Peyer's patch (tissue), 4 donors: ENCODE measurements at regions not wholly inside any gene's neighbourhood (a gene's known extent, or its start where the extent isn't known, plus 50 kb on each side); places are given as distances from the start of the nearest gene placed in this dataset.

Experiments used
- POLR2A ChIP-seq, 2 donors: fragments of 450-650 bp; IDR thresholded peaks; one replicate each; pipeline ENCODE4 v1.5.1; 2017; ENCODE audit warnings: antibody characterized with exemption in 2 of 2, mild to moderate bottlenecking in 2 of 2, moderate library complexity in 2 of 2
- TF ChIP-seq, protein P1 (sequence below), 6 experiments: fragments of 450-650 bp in 4 of 6; fragments of 200-600 bp in 2 of 6; sonication (generic) in 1 of 6; IDR thresholded peaks; one replicate each; pipeline ENCODE4 v1.5.1; 2017 to 2019; ENCODE audit warnings: antibody characterized with exemption in 6 of 6, mild to moderate bottlenecking in 3 of 6, moderate library complexity in 1 of 6

GRCh38 chr9:115640887-115641286 lies 512.7 kb upstream of the PAPPA start:
- TF ChIP-seq, protein P1, sequence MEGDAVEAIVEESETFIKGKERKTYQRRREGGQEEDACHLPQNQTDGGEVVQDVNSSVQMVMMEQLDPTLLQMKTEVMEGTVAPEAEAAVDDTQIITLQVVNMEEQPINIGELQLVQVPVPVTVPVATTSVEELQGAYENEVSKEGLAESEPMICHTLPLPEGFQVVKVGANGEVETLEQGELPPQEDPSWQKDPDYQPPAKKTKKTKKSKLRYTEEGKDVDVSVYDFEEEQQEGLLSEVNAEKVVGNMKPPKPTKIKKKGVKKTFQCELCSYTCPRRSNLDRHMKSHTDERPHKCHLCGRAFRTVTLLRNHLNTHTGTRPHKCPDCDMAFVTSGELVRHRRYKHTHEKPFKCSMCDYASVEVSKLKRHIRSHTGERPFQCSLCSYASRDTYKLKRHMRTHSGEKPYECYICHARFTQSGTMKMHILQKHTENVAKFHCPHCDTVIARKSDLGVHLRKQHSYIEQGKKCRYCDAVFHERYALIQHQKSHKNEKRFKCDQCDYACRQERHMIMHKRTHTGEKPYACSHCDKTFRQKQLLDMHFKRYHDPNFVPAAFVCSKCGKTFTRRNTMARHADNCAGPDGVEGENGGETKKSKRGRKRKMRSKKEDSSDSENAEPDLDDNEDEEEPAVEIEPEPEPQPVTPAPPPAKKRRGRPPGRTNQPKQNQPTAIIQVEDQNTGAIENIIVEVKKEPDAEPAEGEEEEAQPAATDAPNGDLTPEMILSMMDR (IDR thresholded peaks at IDR 0.05) = no peak
- TF ChIP-seq POLR2A (IDR thresholded peaks at IDR 0.05) = no peak
